DND-41 (cell line): ENCODE measurements at regions not wholly inside any gene's neighbourhood (a gene's known extent, or its start where the extent isn't known, plus 50 kb on each side); places are given as distances from the start of the nearest gene placed in this dataset.

Experiments used
- EZH2 ChIP-seq: IDR thresholded peaks from 3 replicates; pipeline ENCODE4 v1.6.1; 2012; ENCODE audit warnings: borderline replicate concordance, low read depth, mild to moderate bottlenecking, moderate library complexity, low read length, inconsistent platforms; ENCODE audit not compliant: severe bottlenecking
- TF ChIP-seq, protein P1 (sequence below): IDR thresholded peaks from 2 replicates; pipeline ENCODE4 v1.5.1; 2012; ENCODE audit warnings: borderline replicate concordance, low read length, moderate library complexity, mild to moderate bottlenecking; ENCODE audit not compliant: poor library complexity, severe bottlenecking; ENCODE audit errors: extremely low read depth

DNA sequence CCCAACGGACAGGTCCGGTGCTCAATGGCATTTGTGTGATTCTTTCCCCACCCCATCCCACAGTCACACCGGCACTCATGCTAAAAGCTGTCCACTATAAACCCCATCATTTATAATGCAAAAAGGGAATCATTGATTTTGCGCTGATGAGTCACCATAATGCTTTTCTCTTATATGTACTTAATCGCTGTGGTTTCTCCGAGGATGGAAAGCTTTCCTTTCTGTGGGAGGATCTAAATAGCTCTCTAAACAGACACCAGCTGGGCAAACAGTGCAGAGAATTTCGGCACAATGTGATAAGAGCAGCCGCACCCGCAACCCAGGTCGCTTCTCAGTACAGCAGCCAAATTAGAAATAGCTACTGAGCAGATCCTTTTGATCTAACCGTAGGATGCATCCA lies 85.6 kb downstream of the SETD4 start:
- TF ChIP-seq, protein P1, sequence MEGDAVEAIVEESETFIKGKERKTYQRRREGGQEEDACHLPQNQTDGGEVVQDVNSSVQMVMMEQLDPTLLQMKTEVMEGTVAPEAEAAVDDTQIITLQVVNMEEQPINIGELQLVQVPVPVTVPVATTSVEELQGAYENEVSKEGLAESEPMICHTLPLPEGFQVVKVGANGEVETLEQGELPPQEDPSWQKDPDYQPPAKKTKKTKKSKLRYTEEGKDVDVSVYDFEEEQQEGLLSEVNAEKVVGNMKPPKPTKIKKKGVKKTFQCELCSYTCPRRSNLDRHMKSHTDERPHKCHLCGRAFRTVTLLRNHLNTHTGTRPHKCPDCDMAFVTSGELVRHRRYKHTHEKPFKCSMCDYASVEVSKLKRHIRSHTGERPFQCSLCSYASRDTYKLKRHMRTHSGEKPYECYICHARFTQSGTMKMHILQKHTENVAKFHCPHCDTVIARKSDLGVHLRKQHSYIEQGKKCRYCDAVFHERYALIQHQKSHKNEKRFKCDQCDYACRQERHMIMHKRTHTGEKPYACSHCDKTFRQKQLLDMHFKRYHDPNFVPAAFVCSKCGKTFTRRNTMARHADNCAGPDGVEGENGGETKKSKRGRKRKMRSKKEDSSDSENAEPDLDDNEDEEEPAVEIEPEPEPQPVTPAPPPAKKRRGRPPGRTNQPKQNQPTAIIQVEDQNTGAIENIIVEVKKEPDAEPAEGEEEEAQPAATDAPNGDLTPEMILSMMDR: no peak
- TF ChIP-seq EZH2: no peak
